OCI-LY7 (cell line): ENCODE measurements at regions not wholly inside any gene's neighbourhood (a gene's known extent, or its start where the extent isn't known, plus 50 kb on each side); places are given as distances from the start of the nearest gene placed in this dataset.

ENCODE experiments used
- EZH2phosphoT487 ChIP-seq: fragments of 200-600 bp; sonication (generic); IDR thresholded peaks from 2 replicates; pipeline ENCODE4 v1.6.1; 2018; ENCODE audit warnings: low read depth, borderline replicate concordance, mild to moderate bottlenecking, mixed run types, antibody characterized with exemption, low read length, moderate library complexity, mixed read lengths
- TF ChIP-seq, protein P1 (sequence below): fragments of 200-600 bp; sonication (generic); conservative IDR thresholded peaks from 2 replicates; pipeline ENCODE4 v1.5.1; 2014; ENCODE audit warnings: mild to moderate bottlenecking, antibody characterized with exemption, low read length, moderate library complexity, mixed read lengths

DNA sequence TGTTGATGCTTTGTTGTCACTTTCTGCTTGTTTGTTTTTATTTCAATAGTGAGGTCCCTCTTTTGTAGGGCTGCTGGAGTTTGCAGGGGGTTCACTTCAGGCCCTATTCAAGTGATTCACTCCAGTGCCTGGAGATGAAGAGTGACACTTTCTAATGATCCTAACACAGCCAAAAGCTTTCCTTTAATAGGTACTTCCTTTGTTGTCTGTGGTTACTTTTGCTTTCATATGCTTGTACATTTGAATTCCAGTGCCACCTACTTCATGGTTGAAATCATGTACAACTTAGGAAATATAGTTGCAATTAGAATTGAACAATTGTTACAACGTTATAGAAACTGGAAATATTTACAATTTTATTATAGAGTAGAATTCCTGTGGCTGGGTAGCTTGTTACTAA, 466.8 kb upstream of the EPHA3 start:
- TF ChIP-seq, protein P1, sequence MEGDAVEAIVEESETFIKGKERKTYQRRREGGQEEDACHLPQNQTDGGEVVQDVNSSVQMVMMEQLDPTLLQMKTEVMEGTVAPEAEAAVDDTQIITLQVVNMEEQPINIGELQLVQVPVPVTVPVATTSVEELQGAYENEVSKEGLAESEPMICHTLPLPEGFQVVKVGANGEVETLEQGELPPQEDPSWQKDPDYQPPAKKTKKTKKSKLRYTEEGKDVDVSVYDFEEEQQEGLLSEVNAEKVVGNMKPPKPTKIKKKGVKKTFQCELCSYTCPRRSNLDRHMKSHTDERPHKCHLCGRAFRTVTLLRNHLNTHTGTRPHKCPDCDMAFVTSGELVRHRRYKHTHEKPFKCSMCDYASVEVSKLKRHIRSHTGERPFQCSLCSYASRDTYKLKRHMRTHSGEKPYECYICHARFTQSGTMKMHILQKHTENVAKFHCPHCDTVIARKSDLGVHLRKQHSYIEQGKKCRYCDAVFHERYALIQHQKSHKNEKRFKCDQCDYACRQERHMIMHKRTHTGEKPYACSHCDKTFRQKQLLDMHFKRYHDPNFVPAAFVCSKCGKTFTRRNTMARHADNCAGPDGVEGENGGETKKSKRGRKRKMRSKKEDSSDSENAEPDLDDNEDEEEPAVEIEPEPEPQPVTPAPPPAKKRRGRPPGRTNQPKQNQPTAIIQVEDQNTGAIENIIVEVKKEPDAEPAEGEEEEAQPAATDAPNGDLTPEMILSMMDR: no peak
- no peak for TF ChIP-seq EZH2phosphoT487
